Neural cell (in vitro differentiated cells): ENCODE measurements at regions not wholly inside any gene's neighbourhood (a gene's known extent, or its start where the extent isn't known, plus 50 kb on each side); places are given as distances from the start of the nearest gene placed in this dataset.

Experiments used
- EP300 ChIP-seq: fragments of 450-650 bp; conservative IDR thresholded peaks from 2 replicates; pipeline ENCODE4 v1.6.1; 2014; ENCODE audit warnings: antibody characterized with exemption, mild to moderate bottlenecking, moderate library complexity; ENCODE audit not compliant: poor library complexity, severe bottlenecking
- POLR2AphosphoS5 ChIP-seq: IDR thresholded peaks from 2 replicates; pipeline ENCODE4 v1.6.1; 2012
- TF ChIP-seq, protein P1 (sequence below): fragments of 450-650 bp; IDR thresholded peaks from 2 replicates; pipeline ENCODE4 v1.5.1; 2014; ENCODE audit warnings: antibody characterized with exemption, mild to moderate bottlenecking, moderate library complexity; ENCODE audit not compliant: poor library complexity, severe bottlenecking

DNA sequence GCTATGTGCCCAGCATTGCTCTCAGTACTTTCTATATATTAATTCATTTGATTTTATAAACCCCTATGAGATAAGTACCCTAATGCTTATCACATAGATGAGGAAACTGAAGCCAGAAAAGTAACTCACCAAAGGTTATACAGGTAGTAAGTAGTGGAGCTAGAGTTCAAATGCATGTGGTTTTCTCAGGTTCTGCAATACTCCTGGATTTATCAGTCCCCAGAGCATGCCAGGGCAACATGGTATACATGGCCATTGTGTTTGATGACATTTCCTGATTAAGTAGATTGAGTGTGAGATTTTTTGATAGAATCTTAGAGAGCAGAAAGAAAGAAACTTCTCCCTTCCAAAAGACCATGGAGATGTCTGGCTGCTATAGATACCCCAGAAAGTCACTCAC, 233.1 kb downstream of the IKZF2 start:
- TF ChIP-seq, protein P1, sequence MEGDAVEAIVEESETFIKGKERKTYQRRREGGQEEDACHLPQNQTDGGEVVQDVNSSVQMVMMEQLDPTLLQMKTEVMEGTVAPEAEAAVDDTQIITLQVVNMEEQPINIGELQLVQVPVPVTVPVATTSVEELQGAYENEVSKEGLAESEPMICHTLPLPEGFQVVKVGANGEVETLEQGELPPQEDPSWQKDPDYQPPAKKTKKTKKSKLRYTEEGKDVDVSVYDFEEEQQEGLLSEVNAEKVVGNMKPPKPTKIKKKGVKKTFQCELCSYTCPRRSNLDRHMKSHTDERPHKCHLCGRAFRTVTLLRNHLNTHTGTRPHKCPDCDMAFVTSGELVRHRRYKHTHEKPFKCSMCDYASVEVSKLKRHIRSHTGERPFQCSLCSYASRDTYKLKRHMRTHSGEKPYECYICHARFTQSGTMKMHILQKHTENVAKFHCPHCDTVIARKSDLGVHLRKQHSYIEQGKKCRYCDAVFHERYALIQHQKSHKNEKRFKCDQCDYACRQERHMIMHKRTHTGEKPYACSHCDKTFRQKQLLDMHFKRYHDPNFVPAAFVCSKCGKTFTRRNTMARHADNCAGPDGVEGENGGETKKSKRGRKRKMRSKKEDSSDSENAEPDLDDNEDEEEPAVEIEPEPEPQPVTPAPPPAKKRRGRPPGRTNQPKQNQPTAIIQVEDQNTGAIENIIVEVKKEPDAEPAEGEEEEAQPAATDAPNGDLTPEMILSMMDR, result no peak
- TF ChIP-seq POLR2AphosphoS5, result no peak
- TF ChIP-seq EP300, result no peak
